HG03460 (cell line): ENCODE measurements at regions not wholly inside any gene's neighbourhood (a gene's known extent, or its start where the extent isn't known, plus 50 kb on each side); places are given as distances from the start of the nearest gene placed in this dataset.

ENCODE experiments used
- ATAC-seq: cut with Tn5 transposase; IDR thresholded peaks from one replicate; pipeline ENCODE4 v1.9.1; 2021; ENCODE audit not compliant: unreplicated experiment

GRCh38 chr1:216898801-216899200 is 175.6 kb upstream of the ESRRG start:
- ATAC-seq: no peak

- ATAC-seq: no peak
These were observed 172.9 kb upstream of the ESRRG start for GRCh38 chr1:216896146-216896545.

GRCh38 chr1:216894494-216894893 is 171.3 kb upstream of the ESRRG start:
- no peak for ATAC-seq

- ATAC-seq: no peak
These were observed 169.4 kb upstream of the ESRRG start for GRCh38 chr1:216892581-216893160.

- no peak for ATAC-seq
These were observed 167.6 kb upstream of the ESRRG start for GRCh38 chr1:216890871-216891270.

GRCh38 chr1:216888731-216889130 is 165.5 kb upstream of the ESRRG start:
- no peak for ATAC-seq

- ATAC-seq: no peak
These were observed 163.8 kb upstream of the ESRRG start for GRCh38 chr1:216887032-216887431.

GRCh38 chr1:216884614-216885229 is 161.5 kb upstream of the ESRRG start:
- no peak for ATAC-seq

- no peak for ATAC-seq
These were observed 160.3 kb upstream of the ESRRG start for GRCh38 chr1:216883518-216883917.

GRCh38 chr1:216881695-216882094 is 158.5 kb upstream of the ESRRG start:
- no peak for ATAC-seq

GRCh38 chr1:216866714-216867113 is 143.5 kb upstream of the ESRRG start:
- ATAC-seq: no peak

- no peak for ATAC-seq
These were observed 132.6 kb upstream of the ESRRG start for GRCh38 chr1:216855810-216856209.

- ATAC-seq: no peak
These were observed 131.7 kb upstream of the ESRRG start for GRCh38 chr1:216854836-216855484.

GRCh38 chr1:216851073-216851472 is 127.8 kb upstream of the ESRRG start:
- ATAC-seq: no peak

GRCh38 chr1:216849146-216849545 is 125.9 kb upstream of the ESRRG start:
- no peak for ATAC-seq

- ATAC-seq: no peak
These were observed 124.3 kb upstream of the ESRRG start for GRCh38 chr1:216847397-216848036.

GRCh38 chr1:216846339-216846738 is 123.1 kb upstream of the ESRRG start:
- ATAC-seq: no peak

GRCh38 chr1:216843409-216843808 is 120.2 kb upstream of the ESRRG start:
- no peak for ATAC-seq

- ATAC-seq: no peak
These were observed 117.9 kb upstream of the ESRRG start for GRCh38 chr1:216841165-216841564.

GRCh38 chr1:216836316-216836715 is 113.1 kb upstream of the ESRRG start:
- ATAC-seq: no peak

- ATAC-seq: no peak
These were observed 110.3 kb upstream of the ESRRG start for GRCh38 chr1:216833509-216833908.

- no peak for ATAC-seq
These were observed 109.0 kb upstream of the ESRRG start for GRCh38 chr1:216832192-216832591.
